ENCODE measurements at regions not wholly inside any gene's neighbourhood (a gene's known extent, or its start where the extent isn't known, plus 50 kb on each side); places are given as distances from the start of the nearest gene placed in this dataset.
A peak's percentile ranks its signal among the peaks of the same experiment; 100 is the strongest.

DNA sequence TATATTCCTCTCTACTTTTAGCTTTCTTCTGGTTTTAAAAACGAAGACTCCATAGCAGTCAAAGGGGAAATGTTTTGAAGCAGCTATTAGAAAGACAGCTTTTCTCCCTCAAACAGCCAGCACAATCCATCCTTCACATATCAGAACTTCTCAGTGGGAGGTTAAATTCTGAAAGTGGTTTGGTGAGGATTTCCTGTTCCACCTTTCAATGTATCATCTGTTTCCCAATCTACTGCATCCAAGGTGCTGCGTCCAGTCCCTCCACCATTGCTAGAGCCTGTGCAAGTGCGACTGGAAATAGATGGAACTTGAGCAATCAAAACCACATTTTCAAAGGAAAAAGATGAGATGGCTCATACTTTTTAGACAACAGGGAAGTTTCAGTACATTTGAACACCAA is 508.3 kb upstream of the ARID1B start:
- WGBS (ENCODE audit: insufficient coverage): 100% methylated on average over 1 of the region's 3 CpGs
- no peaks in the 10 kb centered on the region for H3K4me1 ChIP-seq (ENCODE audit: control insufficient read depth, insufficient read depth, low read length)
- no peak overlapping the region for H3K4me3 ChIP-seq (ENCODE audit: low read depth, low read length)
- peaks cover 1% of the 10 kb centered on the region for H3K9me3 ChIP-seq (ENCODE audit: control insufficient read depth, insufficient read depth, low read length)
- H3K27me3 ChIP-seq (ENCODE audit: control insufficient read depth, insufficient read depth, low read length): no peaks in the 10 kb centered on the region
- no peaks in the 10 kb centered on the region for H3K36me3 ChIP-seq (ENCODE audit: control insufficient read depth, insufficient read depth, low read length)
- no peak for DNase-seq (ENCODE audit: low read depth in 4 of 6, low spot score in 6 of 6)
- no peak overlapping the region for H3K27ac ChIP-seq (ENCODE audit: low read depth, low read length)

DNA sequence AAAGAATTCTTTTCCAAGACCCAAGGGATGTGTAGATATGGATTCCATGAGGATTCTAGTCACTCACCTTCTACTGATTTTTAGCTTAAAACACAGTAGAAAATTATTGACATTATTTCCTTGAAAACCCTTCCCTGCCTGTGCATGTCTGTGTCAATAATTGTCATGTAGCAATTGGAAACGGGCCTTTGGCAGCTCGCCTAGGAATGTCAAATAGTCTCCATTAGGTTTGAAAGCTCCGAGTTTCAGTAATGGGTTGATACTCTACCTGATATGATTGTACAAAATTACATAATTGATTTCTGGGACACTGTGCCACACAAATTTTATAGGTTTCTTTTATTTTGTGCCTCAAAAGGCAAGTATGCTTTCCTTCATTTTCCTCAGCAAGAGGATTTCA is 515.2 kb upstream of the ARID1B start:
- no peaks in the 10 kb centered on the region for H3K4me1 ChIP-seq (ENCODE audit: control insufficient read depth, insufficient read depth, low read length)
- no peaks in the 10 kb centered on the region for H3K27me3 ChIP-seq (ENCODE audit: control insufficient read depth, insufficient read depth, low read length)
- no CpG with 5 or more reads among the region's 3 CpGs for WGBS (ENCODE audit: insufficient coverage)
- no peaks in the 10 kb centered on the region for H3K36me3 ChIP-seq (ENCODE audit: control insufficient read depth, insufficient read depth, low read length)
- no peak overlapping the region for H3K4me3 ChIP-seq (ENCODE audit: low read depth, low read length)
- peak in 2 of 6 donors; percentile 45 to 48 for DNase-seq (ENCODE audit: low read depth in 4 of 6, low spot score in 6 of 6)
- peaks cover 1% of the 10 kb centered on the region for H3K9me3 ChIP-seq (ENCODE audit: control insufficient read depth, insufficient read depth, low read length)
- H3K27ac ChIP-seq (ENCODE audit: low read depth, low read length): no peak overlapping the region

DNA sequence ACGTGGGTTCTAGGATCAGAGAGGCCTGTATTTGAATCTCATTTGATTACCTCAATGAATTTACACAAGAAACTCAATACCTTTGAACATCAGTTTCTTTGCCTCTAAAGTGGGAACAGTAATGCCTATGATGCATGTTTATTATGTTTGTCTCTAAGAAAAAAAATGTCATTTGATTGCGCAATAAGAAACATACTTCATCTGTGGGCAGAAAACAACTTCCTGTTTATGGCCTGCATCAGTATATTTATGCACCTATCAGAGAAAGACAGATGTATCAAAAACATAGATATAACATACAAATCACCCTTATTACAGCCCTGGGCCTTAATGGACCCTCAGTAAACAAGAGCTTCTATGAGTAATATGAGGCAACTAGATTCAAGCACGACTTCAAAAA is 516.4 kb upstream of the ARID1B start:
- Histone ChIP-seq H3K27ac (ENCODE audit: low read depth, low read length) (no peak overlapping the region), H3K27me3 (ENCODE audit: control insufficient read depth, insufficient read depth, low read length) (no peaks in the 10 kb centered on the region), H3K4me3 (ENCODE audit: low read depth, low read length) (no peak overlapping the region), H3K36me3 (ENCODE audit: control insufficient read depth, insufficient read depth, low read length) (no peaks in the 10 kb centered on the region), H3K4me1 (ENCODE audit: control insufficient read depth, insufficient read depth, low read length) (no peaks in the 10 kb centered on the region), H3K9me3 (ENCODE audit: control insufficient read depth, insufficient read depth, low read length) (peaks cover 1% of the 10 kb centered on the region)
- 80% methylated on average over 1 of the region's 3 CpGs for WGBS (ENCODE audit: insufficient coverage)
- DNase-seq (ENCODE audit: low read depth in 4 of 6, low spot score in 6 of 6): no peak

DNA sequence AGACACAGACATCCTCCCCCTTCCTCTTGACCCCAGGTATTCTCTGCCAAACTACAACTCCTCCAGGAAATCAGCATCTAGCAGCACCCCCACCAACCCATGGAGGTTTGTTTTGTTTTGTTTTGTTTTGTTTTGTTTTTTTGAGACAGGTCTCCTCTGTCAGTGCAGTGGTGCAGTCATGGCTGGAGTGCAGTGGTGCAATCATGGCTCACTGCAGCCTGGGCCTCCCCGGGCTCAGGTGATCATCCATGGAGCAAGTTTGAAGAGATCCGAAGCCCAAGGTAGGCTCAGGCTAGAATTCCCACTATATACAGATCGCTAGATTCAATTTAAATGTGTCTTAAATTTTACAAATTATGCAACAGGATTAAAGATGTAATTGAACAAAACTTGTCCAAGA is 518.2 kb upstream of the ARID1B start:
- no peak for DNase-seq (ENCODE audit: low read depth in 4 of 6, low spot score in 6 of 6)
- Histone ChIP-seq H3K4me3 (ENCODE audit: low read depth, low read length) (no peak overlapping the region), H3K36me3 (ENCODE audit: control insufficient read depth, insufficient read depth, low read length) (no peaks in the 10 kb centered on the region), H3K27me3 (ENCODE audit: control insufficient read depth, insufficient read depth, low read length) (no peaks in the 10 kb centered on the region), H3K4me1 (ENCODE audit: control insufficient read depth, insufficient read depth, low read length) (peaks cover 3% of the 10 kb centered on the region), H3K9me3 (ENCODE audit: control insufficient read depth, insufficient read depth, low read length) (no peaks in the 10 kb centered on the region), H3K27ac (ENCODE audit: low read depth, low read length) (no peak overlapping the region)
- no CpG with 5 or more reads among the region's 3 CpGs for WGBS (ENCODE audit: insufficient coverage)

DNA sequence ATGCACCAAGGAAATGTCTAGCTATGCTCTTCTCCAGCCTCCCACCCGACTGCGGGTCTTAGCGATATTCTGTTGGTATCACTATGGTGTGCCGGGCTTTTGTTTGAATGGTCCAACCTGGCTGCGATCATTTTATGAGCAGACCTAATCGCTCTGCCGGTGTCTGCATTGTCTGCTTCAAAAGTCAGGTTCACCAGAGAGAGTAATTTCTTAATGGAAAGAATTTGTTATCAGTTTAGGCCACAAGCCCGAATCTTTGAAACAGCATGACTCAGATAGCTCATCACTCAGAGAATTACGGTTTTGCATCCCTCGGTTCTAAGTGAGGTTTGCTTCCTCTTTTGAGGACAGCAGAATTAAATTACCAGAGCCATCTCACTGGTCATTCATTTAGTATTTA is 521.0 kb upstream of the ARID1B start:
- DNase-seq (ENCODE audit: low read depth in 4 of 6, low spot score in 6 of 6): no peak
- Histone ChIP-seq H3K4me3 (ENCODE audit: low read depth, low read length) (no peak overlapping the region), H3K27ac (ENCODE audit: low read depth, low read length) (no peak overlapping the region), H3K27me3 (ENCODE audit: control insufficient read depth, insufficient read depth, low read length) (no peaks in the 10 kb centered on the region), H3K9me3 (ENCODE audit: control insufficient read depth, insufficient read depth, low read length) (no peaks in the 10 kb centered on the region), H3K4me1 (ENCODE audit: control insufficient read depth, insufficient read depth, low read length) (peaks cover 3% of the 10 kb centered on the region), H3K36me3 (ENCODE audit: control insufficient read depth, insufficient read depth, low read length) (no peaks in the 10 kb centered on the region)
- WGBS (ENCODE audit: insufficient coverage): 92% methylated on average over 9 of the region's 10 CpGs

DNA sequence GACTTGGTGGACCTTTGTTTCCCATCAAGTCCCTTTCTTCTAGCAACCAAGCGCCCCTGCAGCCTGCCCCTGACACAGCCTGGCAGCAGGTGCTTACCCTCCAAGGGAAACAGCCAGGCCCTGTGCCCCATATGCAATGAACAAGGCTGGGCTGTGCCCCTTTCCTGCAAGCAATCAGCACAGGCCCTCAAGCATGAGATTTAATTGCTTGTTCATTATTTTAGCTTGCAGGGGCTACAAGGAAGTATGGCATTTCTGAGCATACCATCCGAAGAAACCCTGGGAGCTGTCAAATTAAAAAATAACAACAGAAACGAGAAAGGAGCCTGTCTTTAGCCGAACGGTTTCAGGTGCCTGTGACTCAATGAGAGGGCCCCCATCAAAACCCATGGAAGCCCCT is 522.9 kb upstream of the ARID1B start:
- DNase-seq (ENCODE audit: low read depth in 4 of 6, low spot score in 6 of 6): peak in 1 of 6 donors; percentile 50
- 78% methylated on average over 4 of the region's 5 CpGs for WGBS (ENCODE audit: insufficient coverage)
- no peak overlapping the region for H3K4me3 ChIP-seq (ENCODE audit: low read depth, low read length)
- peaks cover 3% of the 10 kb centered on the region for H3K4me1 ChIP-seq (ENCODE audit: control insufficient read depth, insufficient read depth, low read length)
- H3K9me3 ChIP-seq (ENCODE audit: control insufficient read depth, insufficient read depth, low read length): no peaks in the 10 kb centered on the region
- no peaks in the 10 kb centered on the region for H3K27me3 ChIP-seq (ENCODE audit: control insufficient read depth, insufficient read depth, low read length)
- H3K36me3 ChIP-seq (ENCODE audit: control insufficient read depth, insufficient read depth, low read length): no peaks in the 10 kb centered on the region
- no peak overlapping the region for H3K27ac ChIP-seq (ENCODE audit: low read depth, low read length)

DNA sequence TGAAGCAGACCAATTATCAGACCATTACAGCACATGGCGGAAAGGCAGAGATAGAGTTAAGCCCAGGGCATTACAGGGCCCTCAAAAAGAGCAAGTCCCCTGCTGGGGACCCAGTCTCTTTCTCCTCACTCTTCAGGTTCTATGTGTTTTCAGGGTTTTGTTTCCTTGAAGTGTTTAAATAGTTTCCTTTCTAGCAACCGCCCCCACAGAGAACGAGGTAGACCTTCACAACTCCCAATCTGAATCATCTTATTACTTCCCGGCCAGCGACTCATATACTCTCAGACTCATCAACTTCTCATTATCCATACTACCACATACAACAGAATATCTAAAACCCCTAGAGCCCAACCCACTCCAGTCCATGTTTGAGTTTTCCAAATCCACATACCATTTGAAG is 526.6 kb upstream of the ARID1B start:
- Histone ChIP-seq H3K27me3 (ENCODE audit: control insufficient read depth, insufficient read depth, low read length) (no peaks in the 10 kb centered on the region), H3K4me3 (ENCODE audit: low read depth, low read length) (no peak overlapping the region), H3K9me3 (ENCODE audit: control insufficient read depth, insufficient read depth, low read length) (no peaks in the 10 kb centered on the region), H3K36me3 (ENCODE audit: control insufficient read depth, insufficient read depth, low read length) (no peaks in the 10 kb centered on the region), H3K4me1 (ENCODE audit: control insufficient read depth, insufficient read depth, low read length) (peaks cover 3% of the 10 kb centered on the region), H3K27ac (ENCODE audit: low read depth, low read length) (no peak overlapping the region)
- DNase-seq (ENCODE audit: low read depth in 4 of 6, low spot score in 6 of 6): no peak
- 96% methylated on average over 4 of the region's 5 CpGs for WGBS (ENCODE audit: insufficient coverage)

DNA sequence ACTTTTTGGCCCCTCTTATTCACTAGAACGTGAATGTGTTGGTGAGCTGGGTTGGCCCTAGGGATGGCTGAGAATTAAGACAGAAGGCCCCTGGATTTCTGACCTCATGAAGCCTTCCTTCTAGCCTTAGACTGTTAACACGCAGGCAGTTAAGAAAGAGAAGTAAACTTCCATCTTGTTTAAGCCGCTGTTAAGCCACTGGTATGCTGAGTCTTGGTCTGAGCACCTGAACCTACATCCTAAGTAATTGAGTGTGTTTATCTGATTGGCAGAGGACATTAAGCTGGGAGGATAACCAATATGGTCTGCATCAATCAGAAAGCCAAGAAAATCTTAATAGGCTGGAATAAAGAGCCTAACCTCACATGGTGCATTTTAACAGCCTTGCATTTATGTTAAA is 535.0 kb upstream of the ARID1B start:
- H3K27me3 ChIP-seq (ENCODE audit: control insufficient read depth, insufficient read depth, low read length): no peaks in the 10 kb centered on the region
- DNase-seq (ENCODE audit: low read depth in 4 of 6, low spot score in 6 of 6): no peak
- H3K4me3 ChIP-seq (ENCODE audit: low read depth, low read length): no peak overlapping the region
- no peaks in the 10 kb centered on the region for H3K9me3 ChIP-seq (ENCODE audit: control insufficient read depth, insufficient read depth, low read length)
- no peaks in the 10 kb centered on the region for H3K36me3 ChIP-seq (ENCODE audit: control insufficient read depth, insufficient read depth, low read length)
- no CpG with 5 or more reads among the region's 3 CpGs for WGBS (ENCODE audit: insufficient coverage)
- H3K27ac ChIP-seq (ENCODE audit: low read depth, low read length): no peak overlapping the region
- no peaks in the 10 kb centered on the region for H3K4me1 ChIP-seq (ENCODE audit: control insufficient read depth, insufficient read depth, low read length)

DNA sequence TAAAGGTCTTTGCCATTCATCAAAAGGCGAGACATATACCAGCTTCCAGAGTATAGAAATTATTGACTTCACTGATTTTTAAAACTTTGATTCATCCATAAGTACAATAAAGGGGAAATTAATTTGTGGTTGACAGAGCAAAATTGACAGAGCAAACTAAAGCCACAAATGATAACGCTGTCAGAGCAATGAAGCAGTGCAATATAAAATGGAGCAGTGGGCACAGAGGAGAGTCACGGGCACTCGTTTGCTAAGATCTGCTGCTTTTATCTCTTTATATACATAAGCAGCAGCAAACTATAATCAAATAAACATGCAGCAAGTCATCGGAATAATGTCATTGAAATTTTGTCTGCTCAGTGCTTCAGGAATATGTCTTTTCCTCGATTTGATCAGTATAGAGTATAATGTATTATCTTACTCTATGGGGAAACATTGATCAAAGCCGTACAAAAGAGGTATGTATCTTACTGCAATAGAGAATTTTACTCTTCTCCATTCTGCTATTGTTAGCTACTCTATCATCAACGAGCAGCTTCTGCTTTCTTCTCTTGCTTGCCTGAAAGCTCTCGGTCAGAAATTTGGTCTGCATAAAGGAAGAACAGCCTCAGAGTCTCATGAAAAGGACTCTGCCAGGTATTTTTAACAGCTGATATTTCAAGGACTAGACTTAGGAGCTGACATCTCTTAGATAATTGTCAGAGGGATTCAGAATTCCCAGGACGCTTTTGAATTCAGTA is 546.0 kb upstream of the ARID1B start:
- Histone ChIP-seq H3K36me3 (ENCODE audit: control insufficient read depth, insufficient read depth, low read length) (no peaks in the 10 kb centered on the region), H3K27ac (ENCODE audit: low read depth, low read length) (no peak overlapping the region), H3K9me3 (ENCODE audit: control insufficient read depth, insufficient read depth, low read length) (no peaks in the 10 kb centered on the region)

DNA sequence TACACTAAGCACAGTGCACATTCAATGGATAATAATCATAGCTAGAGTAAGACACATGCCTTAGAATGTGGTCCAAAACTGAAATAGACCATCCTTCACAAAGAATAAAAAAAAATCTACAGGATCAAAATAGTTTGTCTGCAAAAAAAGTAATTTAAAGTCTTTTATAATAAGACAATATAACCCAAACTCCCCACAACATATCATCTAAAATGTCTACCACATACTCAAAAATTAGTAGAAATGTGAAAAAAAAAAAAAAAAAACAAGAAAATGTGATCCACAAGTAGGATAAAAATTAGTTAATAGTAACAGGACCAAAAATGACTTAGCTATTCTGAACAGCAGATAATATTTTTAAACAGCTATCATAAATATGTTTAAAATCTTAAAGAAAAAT is 557.2 kb upstream of the ARID1B start:
- Histone ChIP-seq H3K27ac (ENCODE audit: low read depth, low read length) (no peak overlapping the region), H3K4me3 (ENCODE audit: low read depth, low read length) (no peak overlapping the region), H3K4me1 (ENCODE audit: control insufficient read depth, insufficient read depth, low read length) (no peaks in the 10 kb centered on the region), H3K9me3 (ENCODE audit: control insufficient read depth, insufficient read depth, low read length) (peaks cover 2% of the 10 kb centered on the region), H3K36me3 (ENCODE audit: control insufficient read depth, insufficient read depth, low read length) (no peaks in the 10 kb centered on the region), H3K27me3 (ENCODE audit: control insufficient read depth, insufficient read depth, low read length) (no peaks in the 10 kb centered on the region)
- no peak for DNase-seq (ENCODE audit: low read depth in 4 of 6, low spot score in 6 of 6)

More for the DNA sequence above, 546.0 kb upstream of the ARID1B start:
- Histone ChIP-seq H3K4me1 (ENCODE audit: control insufficient read depth, insufficient read depth, low read length) (no peaks in the 10 kb centered on the region), H3K4me3 (ENCODE audit: low read depth, low read length) (no peak overlapping the region), H3K27me3 (ENCODE audit: control insufficient read depth, insufficient read depth, low read length) (no peaks in the 10 kb centered on the region)
- peak in 1 of 6 donors; percentile 63 for DNase-seq (ENCODE audit: low read depth in 4 of 6, low spot score in 6 of 6)
- no CpG with 5 or more reads among the region's 10 CpGs for WGBS (ENCODE audit: insufficient coverage)
